ENCODE measurements at regions not wholly inside any gene's neighbourhood (a gene's known extent, or its start where the extent isn't known, plus 50 kb on each side); places are given as distances from the start of the nearest gene placed in this dataset.

GRCh38 chr6:15008269-15008668 is 237.6 kb upstream of the JARID2 start:
- H3K9me3 ChIP-seq (ENCODE audit: control insufficient read depth, low read depth, low read length) = no peaks in the 10 kb centered on the region
- no peak for TF ChIP-seq CTCF (conservative IDR thresholded peaks at IDR 0.05)
- peaks cover 12 to 43% (median 30%) of the 10 kb centered on the region in 3 experiments for H3K36me3 Mint-ChIP-seq (ENCODE audit: insufficient read depth in 1 of 3, low read depth in 3 of 3)

More at GRCh38 chr6:15008269-15008668, 237.6 kb upstream of the JARID2 start:
- Histone ChIP-seq H3K79me2 (ENCODE audit: insufficient read depth, low read length) (no peaks in the 10 kb centered on the region; the same call in 1 of the 2 replicates), H2AK5ac (ENCODE audit: insufficient read length, low read length) (no peak overlapping the region), H3K4me1 (ENCODE audit: insufficient read depth, low read length) (no peaks in the 10 kb centered on the region), H4K91ac (ENCODE audit: insufficient read length, low read depth, low read length) (no peak overlapping the region), H4K8ac (replicated peaks; ENCODE audit: insufficient read length, low read depth, low read length) (no peak overlapping the region), H3K27me3 (ENCODE audit: insufficient read depth, low read length) (no peaks in the 10 kb centered on the region), H3K56ac (ENCODE audit: insufficient read length, low read depth, low read length) (no peak overlapping the region), H2BK5ac (ENCODE audit: insufficient read length, low read length) (no peak overlapping the region), H4K20me1 (ENCODE audit: control insufficient read depth, insufficient read depth, insufficient read length) (no peaks in the 10 kb centered on the region), H3K4me2 (ENCODE audit: insufficient read depth, insufficient read length, low read length) (no peak overlapping the region), H2BK20ac (ENCODE audit: low read depth, low read length, poor library complexity, severe bottlenecking) (no peak overlapping the region), H3K9ac (ENCODE audit: extremely low read depth, insufficient read length, low read length) (no peak overlapping the region), H2BK15ac (ENCODE audit: low read depth, low read length) (no peak overlapping the region), H4K5ac (ENCODE audit: insufficient read length, low read depth, low read length) (no peak overlapping the region), H3K18ac (ENCODE audit: insufficient read length, low read depth, low read length) (no peak overlapping the region), H3T11ph (ENCODE audit: low read length) (no peak overlapping the region), H3K14ac (ENCODE audit: insufficient read depth, low read length) (no peak overlapping the region), H3K23ac (ENCODE audit: insufficient read length, low read depth, low read length) (no peak overlapping the region), H2BK12ac (ENCODE audit: insufficient read length, low read depth, low read length) (no peak overlapping the region), H2BK120ac (ENCODE audit: low read depth, low read length, poor library complexity, severe bottlenecking) (no peak overlapping the region), H3K79me1 (ENCODE audit: insufficient read depth, low read depth, low read length, poor library complexity, severe bottlenecking) (no peaks in the 10 kb centered on the region), H3K23me2 (ENCODE audit: insufficient read length, low read depth, low read length, poor library complexity, severe bottlenecking) (no peaks in the 10 kb centered on the region), H3K4ac (ENCODE audit: low read depth, low read length) (no peak overlapping the region), H2AFZ (ENCODE audit: low read length) (no peak overlapping the region), H3K27ac (ENCODE audit: insufficient read length, low read depth, low read length) (no peak overlapping the region)
- Mint-ChIP-seq H3K4me1 (no peaks in the 10 kb centered on the region), H3K9me3 (no peaks in the 10 kb centered on the region), H3K27me3 (ENCODE audit: low read depth) (no peaks in the 10 kb centered on the region), H3K4me3 (no peak overlapping the region), H3K27ac (peak overlapping the region in 2 of 3 experiments; percentile 2 to 51; a peak in 2 of 7 replicates)
- DNase-seq = no peak
